ENCODE measurements at regions not wholly inside any gene's neighbourhood (a gene's known extent, or its start where the extent isn't known, plus 50 kb on each side); places are given as distances from the start of the nearest gene placed in this dataset.

GRCh38 chr9:119036969-119037368 is 332.3 kb downstream of the BRINP1 start:
- Histone ChIP-seq H3K9ac (ENCODE audit: insufficient read length) (no peak overlapping the region), H3K27ac (no peak overlapping the region), H3K4me3 (no peak overlapping the region), H3K9me3 (ENCODE audit: low read depth, low read length) (no peaks in the 10 kb centered on the region), H3K36me3 (ENCODE audit: insufficient read depth, low read length) (no peaks in the 10 kb centered on the region)
- no peak for TF ChIP-seq EZH2 (IDR thresholded peaks at IDR 0.05)
- no peak for TF ChIP-seq FOXP2 (optimal IDR thresholded peaks at IDR 0.05; ENCODE audit: control extremely low read depth, extremely low read length, insufficient read depth)
- no peak for TF ChIP-seq POLR2AphosphoS5 (IDR thresholded peaks at IDR 0.05; ENCODE audit: borderline replicate concordance, low read depth, low read length)
- no peak for DNase-seq (ENCODE audit: low read depth, low spot score)

DNA sequence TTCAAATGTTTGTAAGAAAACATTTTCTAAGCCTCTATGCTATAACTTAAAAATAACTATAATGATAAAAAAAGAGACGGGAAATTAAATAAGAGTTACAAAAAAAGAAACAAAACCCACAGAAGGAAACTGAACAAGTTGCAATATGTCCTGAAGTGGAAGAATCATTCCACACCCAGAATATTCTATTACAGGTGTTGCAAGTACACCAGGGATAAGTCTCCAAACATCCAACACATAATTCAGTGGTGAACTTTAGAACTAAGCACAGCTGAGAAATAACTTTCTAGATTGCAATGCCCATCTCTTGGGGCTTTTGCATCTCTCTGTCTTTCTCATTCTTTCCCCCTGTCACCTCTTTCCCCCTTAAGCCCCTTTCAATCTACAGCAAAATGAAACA is 325.2 kb downstream of the BRINP1 start:
- no peaks in the 10 kb centered on the region for H3K36me3 ChIP-seq (ENCODE audit: insufficient read depth, low read length)
- no peak overlapping the region for H3K4me3 ChIP-seq
- H3K27ac ChIP-seq, result no peak overlapping the region
- no peaks in the 10 kb centered on the region for H3K9me3 ChIP-seq (ENCODE audit: low read depth, low read length)
- TF ChIP-seq POLR2AphosphoS5 (IDR thresholded peaks at IDR 0.05; ENCODE audit: borderline replicate concordance, low read depth, low read length) (no peak), EZH2 (IDR thresholded peaks at IDR 0.05) (no peak), FOXP2 (optimal IDR thresholded peaks at IDR 0.05; ENCODE audit: control extremely low read depth, extremely low read length, insufficient read depth) (no peak)
- H3K9ac ChIP-seq (ENCODE audit: insufficient read length), result no peak overlapping the region
- DNase-seq (ENCODE audit: low read depth, low spot score), result no peak

DNA sequence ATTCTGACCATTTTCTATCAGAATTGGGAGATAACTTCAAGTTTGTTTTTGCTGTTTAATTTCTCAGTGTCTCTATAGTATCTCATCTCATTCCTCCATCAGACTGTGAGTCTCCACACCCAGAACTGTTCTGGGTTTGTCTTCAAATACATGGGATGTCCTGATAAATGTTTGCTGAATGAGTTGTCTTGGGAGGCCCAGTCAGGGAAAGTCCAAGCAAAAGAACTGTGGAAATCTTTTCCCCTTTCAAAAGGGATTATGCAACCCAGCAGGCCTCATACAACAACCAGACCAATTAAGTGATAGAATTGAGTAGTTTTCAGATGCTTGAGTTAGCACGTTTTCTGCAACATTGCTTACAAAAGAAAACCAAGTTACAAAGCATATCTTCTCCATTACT is 324.4 kb downstream of the BRINP1 start:
- H3K9me3 ChIP-seq (ENCODE audit: low read depth, low read length), result no peaks in the 10 kb centered on the region
- H3K4me3 ChIP-seq, result no peak overlapping the region
- TF ChIP-seq FOXP2 (optimal IDR thresholded peaks at IDR 0.05; ENCODE audit: control extremely low read depth, extremely low read length, insufficient read depth), result no peak
- no peak for TF ChIP-seq POLR2AphosphoS5 (IDR thresholded peaks at IDR 0.05; ENCODE audit: borderline replicate concordance, low read depth, low read length)
- no peak for TF ChIP-seq EZH2 (IDR thresholded peaks at IDR 0.05)
- no peak for DNase-seq (ENCODE audit: low read depth, low spot score)
- no peak overlapping the region for H3K27ac ChIP-seq
- no peak overlapping the region for H3K9ac ChIP-seq (ENCODE audit: insufficient read length)
- H3K36me3 ChIP-seq (ENCODE audit: insufficient read depth, low read length), result no peaks in the 10 kb centered on the region

GRCh38 chr9:119047513-119048307 is 321.5 kb downstream of the BRINP1 start:
- no peak for TF ChIP-seq FOXP2 (optimal IDR thresholded peaks at IDR 0.05; ENCODE audit: control extremely low read depth, extremely low read length, insufficient read depth)
- TF ChIP-seq EZH2 (IDR thresholded peaks at IDR 0.05), result no peak
- no peak for TF ChIP-seq POLR2AphosphoS5 (IDR thresholded peaks at IDR 0.05; ENCODE audit: borderline replicate concordance, low read depth, low read length)
- Histone ChIP-seq H3K9me3 (ENCODE audit: low read depth, low read length) (no peaks in the 10 kb centered on the region), H3K9ac (ENCODE audit: insufficient read length) (no peak overlapping the region), H3K27ac (no peak overlapping the region), H3K36me3 (ENCODE audit: insufficient read depth, low read length) (no peaks in the 10 kb centered on the region), H3K4me3 (no peak overlapping the region)
- no peak for DNase-seq (ENCODE audit: low read depth, low spot score)

DNA sequence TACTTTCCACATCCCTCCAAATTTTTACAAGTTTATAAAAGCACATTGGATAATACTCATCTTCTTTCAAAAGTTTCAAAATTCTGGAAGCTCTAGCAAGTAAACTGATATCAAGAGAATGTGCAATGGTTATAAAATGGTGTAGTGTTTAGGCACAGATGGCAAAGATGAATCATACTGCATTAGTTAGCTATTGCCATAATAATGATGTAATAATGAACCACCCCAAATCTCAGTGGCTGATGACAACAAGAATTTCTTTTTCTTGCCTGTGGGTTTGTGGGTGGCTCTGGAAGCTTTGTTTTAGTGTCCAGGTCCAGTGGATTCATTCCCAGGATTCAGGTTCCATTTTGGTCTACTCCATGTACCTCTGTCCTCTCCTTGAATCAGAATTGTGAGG is 319.0 kb downstream of the BRINP1 start:
- DNase-seq (ENCODE audit: low read depth, low spot score), result no peak
- H3K36me3 ChIP-seq (ENCODE audit: insufficient read depth, low read length), result no peaks in the 10 kb centered on the region
- H3K9me3 ChIP-seq (ENCODE audit: low read depth, low read length), result no peaks in the 10 kb centered on the region
- H3K4me3 ChIP-seq, result no peak overlapping the region
- no peak overlapping the region for H3K27ac ChIP-seq
- TF ChIP-seq POLR2AphosphoS5 (IDR thresholded peaks at IDR 0.05; ENCODE audit: borderline replicate concordance, low read depth, low read length), result no peak
- TF ChIP-seq FOXP2 (optimal IDR thresholded peaks at IDR 0.05; ENCODE audit: control extremely low read depth, extremely low read length, insufficient read depth), result no peak
- no peak for TF ChIP-seq EZH2 (IDR thresholded peaks at IDR 0.05)
- H3K9ac ChIP-seq (ENCODE audit: insufficient read length), result no peak overlapping the region

- no peak for TF ChIP-seq FOXP2 (optimal IDR thresholded peaks at IDR 0.05; ENCODE audit: control extremely low read depth, extremely low read length, insufficient read depth)
- no peak for TF ChIP-seq EZH2 (IDR thresholded peaks at IDR 0.05)
- no peak overlapping the region for H3K4me3 ChIP-seq
Observed at GRCh38 chr9:119052339-119053030, 316.8 kb downstream of the BRINP1 start.

DNA sequence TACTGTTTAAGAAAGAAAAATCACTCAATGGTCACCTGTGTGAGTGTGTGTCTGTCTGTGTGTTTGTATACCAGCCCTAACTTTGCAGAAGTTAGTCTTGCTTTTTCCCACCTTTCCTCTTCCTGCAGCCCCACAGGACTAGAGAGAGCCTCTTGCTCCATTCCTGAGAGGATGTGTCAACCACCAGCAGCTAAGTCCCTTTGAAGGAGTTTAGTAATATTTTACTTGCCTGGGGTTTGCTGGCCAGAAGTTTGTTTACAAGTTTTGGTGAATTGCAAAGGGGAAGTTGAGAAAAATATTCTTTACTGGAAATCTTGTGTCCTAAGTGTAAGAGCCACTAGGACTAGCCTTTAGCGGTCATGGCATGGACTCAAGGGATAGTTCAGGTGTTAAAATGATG is 316.2 kb downstream of the BRINP1 start:
- H3K4me3 ChIP-seq, result no peak overlapping the region
- DNase-seq (ENCODE audit: low read depth, low spot score), result no peak
- H3K36me3 ChIP-seq (ENCODE audit: insufficient read depth, low read length), result no peaks in the 10 kb centered on the region
- no peak overlapping the region for H3K9ac ChIP-seq (ENCODE audit: insufficient read length)
- H3K27ac ChIP-seq, result no peak overlapping the region
- H3K9me3 ChIP-seq (ENCODE audit: low read depth, low read length), result no peaks in the 10 kb centered on the region
- TF ChIP-seq POLR2AphosphoS5 (IDR thresholded peaks at IDR 0.05; ENCODE audit: borderline replicate concordance, low read depth, low read length) (no peak), FOXP2 (optimal IDR thresholded peaks at IDR 0.05; ENCODE audit: control extremely low read depth, extremely low read length, insufficient read depth) (no peak), EZH2 (IDR thresholded peaks at IDR 0.05) (no peak)

More at GRCh38 chr9:119052339-119053030, 316.8 kb downstream of the BRINP1 start:
- no peaks in the 10 kb centered on the region for H3K9me3 ChIP-seq (ENCODE audit: low read depth, low read length)
- H3K9ac ChIP-seq (ENCODE audit: insufficient read length), result no peak overlapping the region
- no peaks in the 10 kb centered on the region for H3K36me3 ChIP-seq (ENCODE audit: insufficient read depth, low read length)
- no peak for DNase-seq (ENCODE audit: low read depth, low spot score)
- H3K27ac ChIP-seq, result no peak overlapping the region

DNA sequence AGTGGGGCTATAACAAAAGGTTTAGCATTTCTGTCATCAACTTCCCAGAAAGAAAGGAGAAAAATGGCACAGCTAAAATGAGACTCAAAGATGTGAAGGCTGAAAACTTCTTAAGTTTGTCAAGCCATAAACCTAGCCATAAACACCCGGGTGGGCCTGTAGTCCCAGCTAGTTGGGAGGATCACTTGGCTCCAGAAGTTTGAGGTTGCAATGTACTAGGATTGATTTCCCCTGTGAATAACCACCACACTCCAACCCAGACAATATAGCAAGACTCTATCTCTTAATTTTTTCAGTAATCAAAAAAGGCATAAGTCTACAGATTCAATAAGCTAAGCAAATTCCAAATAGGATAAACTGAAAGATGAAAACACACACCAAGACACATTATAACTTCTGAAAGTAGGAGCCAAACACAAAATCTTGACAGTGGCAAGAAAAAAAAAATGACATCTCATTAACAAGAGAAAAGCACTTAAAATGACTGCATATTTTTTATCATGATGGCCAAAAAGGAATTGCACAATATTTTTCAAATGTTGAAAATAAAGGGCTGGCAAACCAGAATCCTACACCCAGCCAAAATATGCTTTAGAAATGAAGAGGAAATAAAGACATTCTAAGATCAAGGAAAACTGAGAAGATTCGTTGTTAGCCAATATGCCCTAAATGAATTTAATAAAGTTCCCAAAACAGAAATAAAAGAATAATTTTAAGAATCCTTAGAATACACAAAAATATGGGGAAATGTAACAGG is 308.4 kb downstream of the BRINP1 start:
- H3K4me3 ChIP-seq, result no peak overlapping the region
- H3K9ac ChIP-seq (ENCODE audit: insufficient read length), result no peak overlapping the region
- no peak for TF ChIP-seq EZH2 (IDR thresholded peaks at IDR 0.05)
- TF ChIP-seq FOXP2 (optimal IDR thresholded peaks at IDR 0.05; ENCODE audit: control extremely low read depth, extremely low read length, insufficient read depth), result no peak

More for the DNA sequence above, 308.4 kb downstream of the BRINP1 start:
- H3K36me3 ChIP-seq (ENCODE audit: insufficient read depth, low read length), result no peaks in the 10 kb centered on the region
- no peak for DNase-seq (ENCODE audit: low read depth, low spot score)
- no peaks in the 10 kb centered on the region for H3K9me3 ChIP-seq (ENCODE audit: low read depth, low read length)
- no peak overlapping the region for H3K27ac ChIP-seq

All from SK-N-MC (cell line).